Gastrocnemius medialis (tissue), 4 donors: ENCODE measurements at regions not wholly inside any gene's neighbourhood (a gene's known extent, or its start where the extent isn't known, plus 50 kb on each side); places are given as distances from the start of the nearest gene placed in this dataset.

Experiments
- POLR2A ChIP-seq, 2 donors: fragments of 450-650 bp; IDR thresholded peaks; one replicate each; pipeline ENCODE4 v1.6.1; 2017; ENCODE audit warnings: antibody characterized with exemption in 2 of 2, mild to moderate bottlenecking in 2 of 2, moderate library complexity in 2 of 2
- TF ChIP-seq, protein P1 (sequence below), 5 experiments: fragments of 450-650 bp in 3 of 5; fragments of 200-600 bp in 2 of 5; sonication (generic) in 2 of 5; IDR thresholded peaks in 4 of 5; conservative IDR thresholded peaks in 1 of 5; 1 replicate in 4 of 5; 2 replicates in 1 of 5; pipeline ENCODE4 v1.5.1; 2016 to 2019; ENCODE audit warnings: antibody characterized with exemption in 5 of 5, mild to moderate bottlenecking in 3 of 5, moderate library complexity in 3 of 5

DNA sequence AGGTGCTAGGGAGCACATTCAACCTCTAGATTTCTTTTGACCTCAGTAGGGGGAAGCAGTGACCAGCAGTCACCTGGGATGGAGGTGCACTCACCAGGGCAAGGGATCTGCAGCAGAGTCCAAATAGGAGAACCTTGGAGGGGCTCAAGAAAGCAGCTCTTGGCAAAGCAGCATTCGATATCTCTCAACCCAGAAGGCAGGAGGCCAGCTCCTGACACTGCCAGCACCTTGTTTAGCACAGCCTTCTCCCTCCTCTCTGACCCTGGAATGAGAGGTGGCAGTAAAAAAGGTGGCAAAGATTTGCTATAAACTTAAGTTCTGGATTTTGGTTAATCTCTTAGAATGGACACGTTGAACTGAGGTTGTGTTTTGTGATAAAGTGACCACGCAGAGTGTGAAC, 107.9 kb downstream of the AQP9 start:
- TF ChIP-seq, protein P1, sequence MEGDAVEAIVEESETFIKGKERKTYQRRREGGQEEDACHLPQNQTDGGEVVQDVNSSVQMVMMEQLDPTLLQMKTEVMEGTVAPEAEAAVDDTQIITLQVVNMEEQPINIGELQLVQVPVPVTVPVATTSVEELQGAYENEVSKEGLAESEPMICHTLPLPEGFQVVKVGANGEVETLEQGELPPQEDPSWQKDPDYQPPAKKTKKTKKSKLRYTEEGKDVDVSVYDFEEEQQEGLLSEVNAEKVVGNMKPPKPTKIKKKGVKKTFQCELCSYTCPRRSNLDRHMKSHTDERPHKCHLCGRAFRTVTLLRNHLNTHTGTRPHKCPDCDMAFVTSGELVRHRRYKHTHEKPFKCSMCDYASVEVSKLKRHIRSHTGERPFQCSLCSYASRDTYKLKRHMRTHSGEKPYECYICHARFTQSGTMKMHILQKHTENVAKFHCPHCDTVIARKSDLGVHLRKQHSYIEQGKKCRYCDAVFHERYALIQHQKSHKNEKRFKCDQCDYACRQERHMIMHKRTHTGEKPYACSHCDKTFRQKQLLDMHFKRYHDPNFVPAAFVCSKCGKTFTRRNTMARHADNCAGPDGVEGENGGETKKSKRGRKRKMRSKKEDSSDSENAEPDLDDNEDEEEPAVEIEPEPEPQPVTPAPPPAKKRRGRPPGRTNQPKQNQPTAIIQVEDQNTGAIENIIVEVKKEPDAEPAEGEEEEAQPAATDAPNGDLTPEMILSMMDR (IDR thresholded peaks at IDR 0.05 in 4 of 5, conservative IDR thresholded peaks at IDR 0.05 in 1 of 5): no peak
- no peak for TF ChIP-seq POLR2A (IDR thresholded peaks at IDR 0.05)
